ENCODE measurements at regions not wholly inside any gene's neighbourhood (a gene's known extent, or its start where the extent isn't known, plus 50 kb on each side); places are given as distances from the start of the nearest gene placed in this dataset.

DNA sequence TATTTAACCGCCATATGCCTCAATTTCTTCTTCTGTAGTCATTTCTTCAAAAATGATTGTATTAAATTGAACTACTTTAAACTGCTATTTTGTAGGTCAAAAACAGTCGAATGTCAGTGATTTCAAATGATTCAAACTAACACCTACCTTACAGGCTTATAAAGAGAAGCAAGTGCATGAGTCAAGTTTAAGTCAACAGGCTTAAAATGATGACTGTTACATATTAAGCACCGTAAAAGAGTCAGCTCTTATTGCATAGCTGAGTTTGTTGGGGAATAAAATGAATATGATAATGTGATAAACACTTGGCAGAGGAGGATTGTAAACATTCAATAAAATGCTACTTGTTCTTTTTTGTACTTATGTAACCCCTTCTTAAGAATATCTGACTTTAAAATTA is 90.1 kb upstream of the ANKRD1 start:
- TF ChIP-seq, protein P1, sequence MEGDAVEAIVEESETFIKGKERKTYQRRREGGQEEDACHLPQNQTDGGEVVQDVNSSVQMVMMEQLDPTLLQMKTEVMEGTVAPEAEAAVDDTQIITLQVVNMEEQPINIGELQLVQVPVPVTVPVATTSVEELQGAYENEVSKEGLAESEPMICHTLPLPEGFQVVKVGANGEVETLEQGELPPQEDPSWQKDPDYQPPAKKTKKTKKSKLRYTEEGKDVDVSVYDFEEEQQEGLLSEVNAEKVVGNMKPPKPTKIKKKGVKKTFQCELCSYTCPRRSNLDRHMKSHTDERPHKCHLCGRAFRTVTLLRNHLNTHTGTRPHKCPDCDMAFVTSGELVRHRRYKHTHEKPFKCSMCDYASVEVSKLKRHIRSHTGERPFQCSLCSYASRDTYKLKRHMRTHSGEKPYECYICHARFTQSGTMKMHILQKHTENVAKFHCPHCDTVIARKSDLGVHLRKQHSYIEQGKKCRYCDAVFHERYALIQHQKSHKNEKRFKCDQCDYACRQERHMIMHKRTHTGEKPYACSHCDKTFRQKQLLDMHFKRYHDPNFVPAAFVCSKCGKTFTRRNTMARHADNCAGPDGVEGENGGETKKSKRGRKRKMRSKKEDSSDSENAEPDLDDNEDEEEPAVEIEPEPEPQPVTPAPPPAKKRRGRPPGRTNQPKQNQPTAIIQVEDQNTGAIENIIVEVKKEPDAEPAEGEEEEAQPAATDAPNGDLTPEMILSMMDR (IDR thresholded peaks at IDR 0.05) = no peak
- no peak for TF ChIP-seq EZH2 (IDR thresholded peaks at IDR 0.05; ENCODE audit: borderline replicate concordance, insufficient read depth, low read depth, low read length, poor library complexity, severe bottlenecking)

Measured in B cell (primary cell).